Right atrium auricular region (tissue), 2 donors: ENCODE measurements at regions not wholly inside any gene's neighbourhood (a gene's known extent, or its start where the extent isn't known, plus 50 kb on each side); places are given as distances from the start of the nearest gene placed in this dataset.

Source experiments
- DNase-seq: peaks from one replicate; pipeline ENCODE4 v3.0.0-alpha.2; 2019; ENCODE audit warnings: low spot score
- H3K27ac ChIP-seq, 2 donors: fragments of 200-600 bp; sonication (generic); 1 replicate in 1 of 2; 2 replicates in 1 of 2; pipeline ENCODE4 v1.5.1; 2016 to 2019
- H3K27me3 ChIP-seq, 2 donors: fragments of 200-600 bp; sonication (generic); one replicate each; pipeline versions ENCODE4 v1.5.1 to v1.6.0; 2017 to 2019
- H3K36me3 ChIP-seq: fragments of 200-600 bp; sonication (generic); one replicate; pipeline ENCODE4 v1.5.1; 2016
- H3K4me1 ChIP-seq, 2 donors: fragments of 200-600 bp; sonication (generic); one replicate each; pipeline versions ENCODE4 v1.5.1 to v1.6.0; 2017 to 2019
- H3K4me3 ChIP-seq, 2 donors: fragments of 200-600 bp; sonication (generic); 1 replicate in 1 of 2; 2 replicates in 1 of 2; pipeline ENCODE4 v1.5.1; 2017 to 2019; ENCODE audit warnings: mild to moderate bottlenecking in 1 of 2, moderate library complexity in 1 of 2
- H3K9me3 ChIP-seq, 2 donors: fragments of 200-600 bp; sonication (generic); one replicate each; pipeline ENCODE4 v1.5.1; 2019
- TF ChIP-seq, protein P1 (sequence below), 2 donors: fragments of 200-600 bp; sonication (generic); IDR thresholded peaks; one replicate each; pipeline ENCODE4 v1.5.1; 2019; ENCODE audit warnings: antibody characterized with exemption in 2 of 2

DNA sequence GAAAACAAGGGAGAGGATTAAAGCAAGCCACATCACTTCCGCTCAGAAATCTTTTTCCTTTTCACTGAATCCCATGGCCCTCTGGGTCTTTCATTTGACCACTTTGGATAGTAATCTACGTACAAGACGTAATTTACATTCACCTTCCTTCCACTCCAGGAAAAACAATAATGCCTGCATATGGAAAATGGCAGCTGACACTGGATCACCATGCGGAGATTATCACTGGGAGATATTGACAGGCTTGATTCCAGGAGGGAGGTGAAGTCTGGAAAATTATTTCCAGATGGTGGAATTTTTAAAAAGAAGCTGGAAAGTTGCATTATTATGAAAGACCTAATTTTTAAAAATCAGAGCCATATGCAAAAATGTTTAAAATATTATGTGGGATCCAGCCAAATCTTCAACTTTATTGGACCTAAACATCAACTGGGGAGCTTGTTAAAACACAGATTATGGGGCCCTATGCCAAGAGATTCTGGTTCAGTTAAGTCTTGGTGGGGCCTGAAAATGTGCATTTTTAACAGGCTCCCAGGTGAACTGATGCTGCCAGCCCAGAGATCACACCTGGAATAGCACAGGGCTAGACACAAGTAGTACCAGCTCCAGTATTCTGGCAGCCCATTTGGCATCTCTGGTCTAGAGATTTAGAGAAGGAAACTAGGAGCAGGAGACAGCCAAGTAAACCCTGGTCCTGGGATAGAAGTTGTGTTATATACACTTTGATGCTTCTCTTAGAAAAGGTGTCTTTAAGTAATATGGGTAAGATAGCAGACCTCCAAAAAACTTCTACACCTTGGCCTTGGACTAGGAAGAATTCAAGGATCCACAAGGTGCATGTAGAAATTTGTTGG, 290.3 kb upstream of the LDB2 start:
- TF ChIP-seq, protein P1, sequence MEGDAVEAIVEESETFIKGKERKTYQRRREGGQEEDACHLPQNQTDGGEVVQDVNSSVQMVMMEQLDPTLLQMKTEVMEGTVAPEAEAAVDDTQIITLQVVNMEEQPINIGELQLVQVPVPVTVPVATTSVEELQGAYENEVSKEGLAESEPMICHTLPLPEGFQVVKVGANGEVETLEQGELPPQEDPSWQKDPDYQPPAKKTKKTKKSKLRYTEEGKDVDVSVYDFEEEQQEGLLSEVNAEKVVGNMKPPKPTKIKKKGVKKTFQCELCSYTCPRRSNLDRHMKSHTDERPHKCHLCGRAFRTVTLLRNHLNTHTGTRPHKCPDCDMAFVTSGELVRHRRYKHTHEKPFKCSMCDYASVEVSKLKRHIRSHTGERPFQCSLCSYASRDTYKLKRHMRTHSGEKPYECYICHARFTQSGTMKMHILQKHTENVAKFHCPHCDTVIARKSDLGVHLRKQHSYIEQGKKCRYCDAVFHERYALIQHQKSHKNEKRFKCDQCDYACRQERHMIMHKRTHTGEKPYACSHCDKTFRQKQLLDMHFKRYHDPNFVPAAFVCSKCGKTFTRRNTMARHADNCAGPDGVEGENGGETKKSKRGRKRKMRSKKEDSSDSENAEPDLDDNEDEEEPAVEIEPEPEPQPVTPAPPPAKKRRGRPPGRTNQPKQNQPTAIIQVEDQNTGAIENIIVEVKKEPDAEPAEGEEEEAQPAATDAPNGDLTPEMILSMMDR (IDR thresholded peaks at IDR 0.05) = no peak
- no peak overlapping the region for H3K27ac ChIP-seq
- DNase-seq = no peak
- H3K4me1 ChIP-seq = peaks cover 0 to 29% of the 10 kb centered on the region in 2 donors
- no peaks in the 10 kb centered on the region for H3K36me3 ChIP-seq
- no peak overlapping the region for H3K4me3 ChIP-seq
- no peaks in the 10 kb centered on the region for H3K27me3 ChIP-seq
- H3K9me3 ChIP-seq = no peaks in the 10 kb centered on the region

- no peak for DNase-seq
- Histone ChIP-seq H3K27ac (no peak overlapping the region), H3K9me3 (no peaks in the 10 kb centered on the region)
These were observed 289.7 kb upstream of the LDB2 start for GRCh38 chr4:17188125-17188524.

GRCh38 chr4:17187003-17187402, 288.6 kb upstream of the LDB2 start:
- no peaks in the 10 kb centered on the region for H3K27me3 ChIP-seq
- H3K9me3 ChIP-seq = no peaks in the 10 kb centered on the region
- H3K36me3 ChIP-seq = no peaks in the 10 kb centered on the region
- no peak overlapping the region for H3K27ac ChIP-seq
- TF ChIP-seq, protein P1 (IDR thresholded peaks at IDR 0.05) = no peak
- H3K4me1 ChIP-seq = peaks cover 0 to 29% of the 10 kb centered on the region in 2 donors
- no peak for DNase-seq
- H3K4me3 ChIP-seq = no peak overlapping the region

More at GRCh38 chr4:17188125-17188524, 289.7 kb upstream of the LDB2 start:
- TF ChIP-seq, protein P1 (IDR thresholded peaks at IDR 0.05) = no peak
- H3K36me3 ChIP-seq = no peaks in the 10 kb centered on the region
- H3K4me3 ChIP-seq = no peak overlapping the region
- no peaks in the 10 kb centered on the region for H3K27me3 ChIP-seq
- H3K4me1 ChIP-seq = peaks cover 0 to 29% of the 10 kb centered on the region in 2 donors

GRCh38 chr4:17182888-17183287, 284.4 kb upstream of the LDB2 start:
- H3K9me3 ChIP-seq = no peaks in the 10 kb centered on the region
- H3K36me3 ChIP-seq = no peaks in the 10 kb centered on the region
- DNase-seq = no peak
- TF ChIP-seq, protein P1 (IDR thresholded peaks at IDR 0.05) = no peak
- no peak overlapping the region for H3K4me3 ChIP-seq
- no peaks in the 10 kb centered on the region for H3K27me3 ChIP-seq
- H3K4me1 ChIP-seq = peaks cover 0 to 13% of the 10 kb centered on the region in 2 donors
- H3K27ac ChIP-seq = no peak overlapping the region

- TF ChIP-seq, protein P1 (IDR thresholded peaks at IDR 0.05) = no peak
- Histone ChIP-seq H3K9me3 (no peaks in the 10 kb centered on the region), H3K4me3 (no peak overlapping the region), H3K4me1 (peaks cover 0 to 5% of the 10 kb centered on the region in 2 donors), H3K36me3 (no peaks in the 10 kb centered on the region), H3K27ac (no peak overlapping the region), H3K27me3 (no peaks in the 10 kb centered on the region)
- no peak for DNase-seq
These were observed 276.3 kb upstream of the LDB2 start for GRCh38 chr4:17174751-17175150.
